Renal pelvis (tissue), 1 donor: ENCODE measurements at regions not wholly inside any gene's neighbourhood (a gene's known extent, or its start where the extent isn't known, plus 50 kb on each side); places are given as distances from the start of the nearest gene placed in this dataset.
"Not testable (repeated sequence)": the region's sequence is repeated elsewhere in the genome, so short reads cannot be mapped to it uniquely, and the experiment has no call there.

Source experiments
- DNase-seq: peaks from one replicate; pipeline ENCODE4 v3.0.0-alpha.2; 2013

DNA sequence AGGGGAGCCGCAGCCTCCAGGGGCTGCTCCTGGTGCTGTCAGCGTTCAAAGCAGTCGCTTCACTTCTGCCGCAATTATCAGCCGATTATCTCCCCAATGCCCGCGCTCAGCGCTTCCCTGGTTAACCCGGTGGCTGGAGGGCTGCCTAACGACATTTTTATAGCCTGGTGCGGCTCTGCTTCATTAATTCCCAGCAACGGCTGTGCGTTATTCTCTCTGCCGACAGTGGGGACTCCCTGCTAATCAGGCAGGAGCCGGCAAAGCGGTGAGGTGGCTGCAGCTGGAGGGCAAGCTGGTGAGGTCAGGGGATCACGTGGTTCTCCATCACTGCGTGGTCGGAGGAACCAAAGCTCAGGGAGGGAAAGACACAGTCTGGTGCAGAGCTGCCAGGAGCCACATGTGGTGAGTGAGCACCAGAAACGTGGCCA is 62.9 kb downstream of the GLRX5 start:
- DNase-seq = peak; percentile 71

- no peak for DNase-seq
Observed at GRCh38 chr14:95601650-95602049, 66.8 kb downstream of the GLRX5 start.

DNA sequence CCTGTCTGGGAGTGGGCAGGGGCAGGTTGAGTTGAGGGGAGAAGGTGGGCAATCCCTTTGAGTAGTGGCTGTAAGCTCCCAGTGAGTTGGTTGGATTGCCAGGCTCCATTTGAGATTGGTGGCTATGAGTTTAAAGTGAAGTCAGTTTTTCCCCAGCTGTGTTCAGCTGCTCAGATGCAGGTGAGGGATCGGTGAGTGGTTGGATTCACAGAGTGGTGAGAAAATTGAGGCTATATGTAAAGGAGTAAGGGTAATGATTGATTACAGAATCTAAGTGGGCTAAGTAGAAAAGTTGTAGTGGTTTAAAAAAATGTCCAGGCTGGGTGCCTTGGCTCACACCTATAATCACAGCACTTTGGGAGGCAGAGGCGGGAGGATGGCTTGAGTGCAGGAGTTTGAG is 68.6 kb downstream of the GLRX5 start:
- DNase-seq = no peak

- DNase-seq = no peak
Observed at GRCh38 chr14:95606266-95606665, 71.4 kb downstream of the GLRX5 start.

- no peak for DNase-seq
Observed at GRCh38 chr14:95608637-95609235, 73.9 kb downstream of the GLRX5 start.

- peak; percentile 30 for DNase-seq
Observed at GRCh38 chr14:95609398-95609990, 74.6 kb downstream of the GLRX5 start.

DNA sequence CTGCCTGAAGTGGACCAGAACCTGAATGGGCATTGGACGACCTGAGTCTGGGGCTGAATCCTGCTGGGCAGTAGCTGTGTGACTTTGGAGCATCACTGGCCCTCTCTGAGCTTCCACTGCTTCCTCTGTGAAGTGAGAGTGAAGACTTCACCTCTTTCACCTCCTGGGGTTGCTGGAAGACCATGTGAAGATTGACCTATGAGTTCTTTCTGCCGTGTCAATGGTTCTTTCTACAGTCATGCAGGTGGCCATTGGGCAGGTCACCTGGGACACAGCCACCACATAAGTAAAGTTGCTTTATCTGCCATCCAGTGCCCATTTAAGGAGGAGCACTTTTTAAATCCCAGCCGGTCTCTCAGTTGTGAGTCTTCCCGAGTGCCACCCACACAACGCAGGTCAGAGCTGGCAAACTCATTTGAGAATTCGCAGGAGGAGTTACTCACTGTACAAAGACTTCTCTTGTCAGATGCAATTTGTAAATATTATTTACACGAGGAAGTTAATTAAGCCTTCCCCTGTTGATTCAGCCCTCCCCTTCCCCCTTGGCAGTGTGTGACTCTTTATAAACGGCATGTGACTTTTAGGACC is 74.8 kb upstream of the TCL1B start:
- DNase-seq = no peak

GRCh38 chr14:95614349-95614748 is 71.9 kb upstream of the TCL1B start:
- DNase-seq = no peak

DNA sequence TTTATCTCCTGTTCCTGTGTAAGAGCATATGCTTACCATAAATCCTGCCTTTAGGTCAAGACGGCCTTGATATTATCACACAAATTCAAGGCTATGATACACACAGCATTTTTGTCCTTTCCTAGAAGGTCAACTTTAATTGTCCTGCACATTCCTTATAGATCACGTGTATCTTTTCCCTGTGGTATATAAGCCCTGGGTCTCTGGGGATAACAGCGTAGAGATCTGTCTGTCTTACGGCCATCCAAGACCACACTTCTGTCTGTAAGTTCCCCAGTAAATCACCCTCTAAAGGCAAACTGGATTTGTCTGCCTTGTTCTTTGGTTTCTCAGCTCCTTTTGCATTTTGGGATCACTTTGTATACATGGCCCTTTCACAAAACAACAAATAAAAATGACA is 69.5 kb upstream of the TCL1B start:
- DNase-seq = no peak

DNA sequence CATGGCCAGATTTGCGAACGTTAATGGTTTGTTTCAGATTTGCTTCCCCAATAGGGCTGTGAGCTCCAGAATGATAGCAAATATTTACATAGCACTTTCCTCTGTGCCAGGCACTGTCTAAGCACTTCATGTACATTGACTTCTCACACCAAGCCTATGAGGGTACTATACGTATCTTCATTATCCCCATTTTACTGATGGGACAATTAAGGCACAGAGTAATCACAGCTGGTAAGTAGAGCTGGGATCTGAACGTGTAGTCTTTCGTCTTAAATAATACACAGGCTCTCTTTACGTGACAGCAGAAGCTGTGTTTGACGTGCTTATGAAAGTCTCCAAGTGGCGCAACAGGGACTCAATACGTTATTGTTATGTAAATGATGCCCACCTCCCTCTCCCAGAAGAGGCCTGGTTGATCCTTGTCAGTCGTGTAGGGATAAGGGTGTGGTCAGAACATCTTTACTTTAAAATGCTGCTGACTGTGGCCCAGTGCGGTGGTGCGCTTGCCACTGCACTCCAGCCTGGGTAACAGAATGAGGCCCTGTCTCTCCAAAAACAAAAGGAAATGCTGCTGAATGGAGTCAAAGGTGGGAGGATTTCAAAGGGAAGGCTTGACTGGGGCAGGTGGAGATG is 66.3 kb upstream of the TCL1B start:
- no peak for DNase-seq

GRCh38 chr14:95620659-95621059 is 65.6 kb upstream of the TCL1B start:
- no peak for DNase-seq

DNA sequence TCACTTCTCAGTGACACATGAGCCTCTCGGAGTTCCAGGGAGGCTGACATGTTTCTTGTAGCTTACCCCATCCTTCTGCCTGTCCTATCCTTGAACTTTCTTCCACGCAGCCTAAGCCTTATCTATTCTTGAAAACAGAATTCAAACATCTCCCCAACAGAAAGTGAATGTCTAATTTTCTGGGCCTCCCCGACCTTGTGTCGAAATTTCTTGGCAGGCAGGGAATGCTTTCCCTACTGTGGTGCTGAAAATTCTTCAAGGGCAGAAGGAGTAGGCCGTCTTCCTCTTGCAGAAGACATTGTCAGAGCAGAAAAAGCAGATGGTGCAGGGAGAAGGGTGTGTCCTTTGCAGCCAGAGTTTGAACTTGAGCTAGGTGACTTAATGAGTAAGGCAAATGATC is 63.0 kb upstream of the TCL1B start:
- no peak for DNase-seq

DNA sequence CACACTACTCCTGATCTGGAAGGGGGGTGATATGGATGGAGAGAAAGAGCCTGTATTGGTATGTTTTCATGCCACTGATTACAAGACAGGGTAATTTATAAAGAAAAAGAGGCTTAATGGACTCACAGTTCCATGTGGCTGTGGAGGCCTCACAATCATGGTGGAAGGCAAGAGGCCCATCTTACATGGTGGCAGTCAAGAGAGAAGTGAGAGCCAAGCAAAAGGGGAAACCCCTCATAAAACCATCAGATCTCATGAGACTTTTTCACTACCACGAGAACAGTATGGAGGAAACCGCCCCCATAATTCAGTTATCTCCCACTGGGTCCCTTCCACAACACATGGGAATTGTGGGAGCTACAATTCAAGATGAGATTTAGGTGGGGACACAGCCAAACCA is 60.5 kb upstream of the TCL1B start:
- not testable (repeated sequence) for DNase-seq

GRCh38 chr14:95635051-95635450 is 51.2 kb upstream of the TCL1B start:
- no peak for DNase-seq
